SH-SY5Y (cell line): ENCODE measurements at regions not wholly inside any gene's neighbourhood (a gene's known extent, or its start where the extent isn't known, plus 50 kb on each side); places are given as distances from the start of the nearest gene placed in this dataset.

Source experiments
- GATA2 ChIP-seq: IDR thresholded peaks from 2 replicates; pipeline ENCODE4 v1.6.1; 2011; ENCODE audit warnings: mild to moderate bottlenecking, low read depth, low read length
- GATA3 ChIP-seq: IDR thresholded peaks from 2 replicates; pipeline ENCODE4 v1.6.1; 2011; ENCODE audit warnings: low read depth, mild to moderate bottlenecking, low read length, moderate library complexity

DNA sequence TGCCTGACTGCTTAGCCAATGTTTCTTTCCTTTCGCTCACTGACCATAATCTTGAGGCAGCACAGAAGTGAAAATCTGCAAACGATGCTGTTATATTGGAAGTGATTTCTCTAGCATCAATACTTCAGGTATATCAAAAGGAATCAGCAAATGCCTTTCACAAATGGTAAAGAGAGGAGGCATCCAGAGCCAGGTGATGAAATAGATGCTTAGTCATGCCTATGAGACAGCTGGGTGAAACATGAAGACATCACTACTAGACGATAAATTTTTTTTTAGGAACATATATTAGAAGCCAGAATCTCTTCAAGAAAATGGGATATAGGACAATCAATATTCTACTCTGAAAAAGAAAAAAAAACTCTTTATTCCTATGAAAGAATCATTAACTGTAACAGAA, 249.2 kb upstream of the SLC39A10 start:
- TF ChIP-seq GATA2 (no peak), GATA3 (no peak)

DNA sequence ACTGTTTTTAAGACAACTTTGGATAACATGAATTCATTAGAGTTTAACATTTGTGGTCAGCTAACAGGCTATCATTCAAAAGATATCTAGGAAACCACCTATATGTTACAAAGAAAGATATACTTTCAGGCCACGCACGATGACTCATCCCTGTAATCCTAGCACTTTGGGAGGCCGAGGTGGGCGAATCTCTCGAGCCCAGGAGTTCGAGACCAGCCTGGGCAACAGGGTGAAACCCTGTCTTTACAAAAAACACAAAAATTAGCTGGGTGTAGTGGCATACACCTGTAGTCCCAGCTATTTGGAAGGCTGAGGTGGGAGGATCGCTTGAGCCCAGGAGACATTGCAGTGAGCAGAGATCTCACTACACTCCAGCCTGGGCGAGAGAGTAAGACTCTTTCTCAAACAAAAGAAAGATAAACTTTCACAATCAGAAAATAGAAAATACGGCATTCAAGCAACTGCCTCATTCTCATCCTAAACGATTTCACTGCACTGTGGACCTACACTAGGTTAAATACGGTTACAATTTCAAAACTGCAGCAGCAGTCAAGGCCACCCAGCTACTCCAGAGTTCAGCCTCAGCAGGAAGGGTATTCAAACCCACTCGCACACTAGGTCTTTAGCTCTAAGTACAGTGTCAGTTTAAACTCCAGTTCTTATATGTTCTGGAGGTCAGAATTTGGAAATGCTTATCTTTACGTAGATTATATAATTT, 250.0 kb upstream of the SLC39A10 start:
- TF ChIP-seq GATA2, result no peak
- TF ChIP-seq GATA3, result no peak

DNA sequence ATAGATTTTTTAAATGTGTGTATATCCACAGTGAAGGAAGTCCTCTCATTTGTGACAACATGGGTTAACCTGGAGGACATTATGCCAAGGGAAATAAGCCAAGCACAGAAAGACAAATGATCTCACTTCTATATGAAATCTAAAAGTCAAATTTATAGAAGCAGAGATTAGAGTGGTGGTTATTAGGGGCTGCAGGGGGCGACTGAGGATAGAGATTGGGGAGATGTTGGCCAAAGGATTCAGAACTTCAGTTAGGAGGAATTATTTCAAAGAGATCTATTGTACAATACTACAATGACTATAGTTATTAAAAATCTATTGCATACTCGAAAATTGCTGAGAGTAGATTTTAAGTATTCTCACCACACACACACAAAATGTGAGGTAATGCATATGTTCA, 252.4 kb upstream of the SLC39A10 start:
- TF ChIP-seq GATA3 (no peak), GATA2 (no peak)

DNA sequence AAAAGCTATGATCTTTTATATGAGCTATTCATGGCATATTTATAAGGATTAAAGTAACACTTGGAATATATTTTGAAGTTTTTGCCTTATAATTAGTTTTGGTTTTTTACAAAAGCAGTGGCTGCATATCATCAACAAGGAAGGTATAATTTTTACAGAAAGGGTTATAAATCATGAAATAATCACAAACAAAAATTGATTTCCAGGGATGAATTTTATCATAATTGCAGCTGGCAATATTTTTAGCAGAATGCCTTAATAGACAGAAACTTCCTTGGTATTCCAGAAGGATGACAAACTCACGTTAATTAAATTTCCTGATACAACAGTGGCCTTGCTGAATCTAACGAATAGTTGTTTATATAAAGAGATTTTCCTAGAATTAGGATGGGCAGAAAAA, 260.5 kb upstream of the SLC39A10 start:
- TF ChIP-seq GATA3 (no peak), GATA2 (no peak)

DNA sequence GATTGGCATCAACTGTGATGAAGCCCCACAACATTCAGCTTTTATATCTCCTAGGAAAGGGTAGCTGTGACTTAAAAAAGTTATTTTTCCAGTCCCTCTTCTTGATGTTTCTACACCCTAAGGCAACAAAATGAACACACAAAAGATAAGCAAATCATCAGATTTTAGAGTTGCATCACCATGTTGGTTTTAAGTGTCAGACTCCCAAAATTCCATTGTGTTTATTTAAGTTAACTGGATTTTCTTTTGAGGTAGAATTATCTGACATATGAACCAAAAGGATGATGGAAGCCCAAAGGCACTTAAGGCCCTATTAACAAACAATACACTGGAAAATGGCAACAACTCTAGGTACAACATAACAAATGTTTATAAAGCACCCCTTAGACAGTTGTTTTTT, 261.7 kb upstream of the SLC39A10 start:
- TF ChIP-seq GATA3, result no peak
- no peak for TF ChIP-seq GATA2

DNA sequence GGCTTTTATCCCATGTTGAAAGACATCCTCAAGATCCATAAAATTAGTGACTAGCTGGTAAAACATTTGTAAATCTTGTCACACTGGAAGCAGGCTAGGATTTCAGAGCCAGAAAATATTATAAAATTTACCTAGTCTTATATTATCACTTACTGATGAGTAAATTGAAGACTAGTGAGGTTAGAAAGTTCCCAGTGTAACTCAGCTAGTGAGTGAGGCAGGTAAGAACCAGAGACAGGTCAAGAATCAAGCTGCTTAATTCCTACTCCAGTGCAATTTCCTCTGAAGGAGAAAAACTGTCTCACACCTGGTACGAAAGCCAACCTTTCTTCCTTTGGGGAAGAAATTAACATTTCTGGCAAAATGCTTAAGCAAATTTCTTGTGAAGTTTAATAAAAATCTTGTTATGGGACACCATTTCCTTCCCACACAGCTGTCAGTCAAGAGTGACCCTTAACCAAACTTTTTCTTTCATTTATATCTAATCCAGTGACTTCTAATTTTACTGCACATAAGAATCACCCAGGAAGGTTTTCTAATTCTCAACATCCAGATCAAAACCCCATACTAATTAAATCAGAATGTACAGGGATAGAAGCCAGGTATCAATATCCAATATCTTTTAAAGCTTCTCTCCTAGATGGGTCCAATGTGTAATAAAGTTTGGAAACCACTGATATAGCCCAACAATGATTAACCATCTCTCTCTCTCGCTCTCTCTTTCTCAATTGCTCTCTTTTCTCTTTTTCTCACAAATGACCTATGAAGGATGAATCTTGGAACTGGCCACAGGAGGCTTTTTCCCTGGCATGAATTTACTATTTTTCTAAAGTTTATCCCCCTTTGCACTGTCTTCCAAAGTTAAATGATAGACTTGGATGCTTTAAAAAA, 264.3 kb upstream of the SLC39A10 start:
- TF ChIP-seq GATA2 (no peak), GATA3 (no peak)

DNA sequence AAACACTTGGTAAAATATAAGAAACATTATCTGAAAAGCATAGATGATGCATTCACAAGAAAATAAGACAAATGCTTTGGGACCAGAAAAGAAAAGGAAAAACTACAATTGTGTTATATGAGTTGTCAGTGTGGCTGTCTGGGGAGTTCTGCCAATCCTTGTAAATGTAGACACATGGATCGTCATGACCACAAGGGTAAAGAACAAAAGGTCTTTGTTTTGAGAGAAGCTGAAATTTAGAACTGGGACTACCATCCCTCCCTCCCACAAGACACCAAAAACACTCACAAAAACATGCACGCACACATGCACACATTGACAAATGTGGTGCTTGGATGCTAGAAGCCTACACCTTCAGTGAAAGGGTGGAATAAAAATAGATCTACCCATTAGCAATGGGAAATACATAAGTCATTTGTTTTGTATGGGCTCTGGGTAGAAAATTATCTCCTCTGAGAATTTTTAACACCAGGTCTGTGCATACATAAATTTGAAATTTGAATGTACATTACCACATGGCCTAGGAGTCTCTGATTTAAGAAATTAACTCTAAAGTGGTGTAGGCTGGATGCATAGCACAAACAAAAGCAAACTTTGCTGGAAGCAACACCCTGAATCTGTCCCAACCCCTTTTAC, 266.2 kb upstream of the SLC39A10 start:
- TF ChIP-seq GATA3 (no peak), GATA2 (no peak)

DNA sequence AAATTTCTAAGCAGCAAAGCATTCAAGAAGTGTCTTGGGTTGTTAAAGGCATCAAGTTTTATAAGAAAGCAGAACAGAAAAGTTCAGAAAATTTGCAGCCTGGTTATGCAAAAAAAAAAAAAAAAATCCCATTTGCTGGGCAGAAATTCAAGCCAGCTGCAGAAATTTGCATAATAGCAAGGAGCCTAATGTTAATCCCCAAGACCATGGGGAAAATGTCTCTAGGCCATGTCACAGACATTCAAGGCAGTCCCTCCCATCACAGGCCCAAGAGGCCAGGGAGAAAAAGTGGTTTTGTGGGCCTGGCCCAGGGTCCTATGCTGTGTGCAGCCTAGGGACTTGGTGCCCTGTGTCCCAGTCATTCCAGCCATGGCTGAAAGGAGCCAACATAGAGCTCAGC, 269.0 kb upstream of the SLC39A10 start:
- no peak for TF ChIP-seq GATA3
- no peak for TF ChIP-seq GATA2

DNA sequence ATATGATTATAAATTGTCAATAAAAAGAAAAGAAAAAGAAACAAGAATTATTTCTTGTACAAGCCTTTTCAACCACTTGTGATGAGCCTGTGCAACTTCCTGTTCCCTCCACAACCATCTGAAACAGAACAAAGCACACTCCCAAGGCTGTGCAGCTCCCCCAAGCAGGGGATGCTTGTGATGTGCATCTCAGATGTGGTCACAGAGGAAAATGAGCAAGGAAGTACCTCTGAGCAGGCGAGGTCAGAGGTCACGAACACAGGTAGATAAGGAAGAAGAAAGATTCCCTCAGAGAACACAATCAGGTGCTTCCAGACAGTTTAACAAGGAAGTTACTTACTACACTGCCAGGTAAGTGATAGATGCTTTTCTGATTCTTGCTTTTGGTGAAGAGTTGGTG, 274.8 kb upstream of the SLC39A10 start:
- TF ChIP-seq GATA3 (no peak), GATA2 (no peak)

DNA sequence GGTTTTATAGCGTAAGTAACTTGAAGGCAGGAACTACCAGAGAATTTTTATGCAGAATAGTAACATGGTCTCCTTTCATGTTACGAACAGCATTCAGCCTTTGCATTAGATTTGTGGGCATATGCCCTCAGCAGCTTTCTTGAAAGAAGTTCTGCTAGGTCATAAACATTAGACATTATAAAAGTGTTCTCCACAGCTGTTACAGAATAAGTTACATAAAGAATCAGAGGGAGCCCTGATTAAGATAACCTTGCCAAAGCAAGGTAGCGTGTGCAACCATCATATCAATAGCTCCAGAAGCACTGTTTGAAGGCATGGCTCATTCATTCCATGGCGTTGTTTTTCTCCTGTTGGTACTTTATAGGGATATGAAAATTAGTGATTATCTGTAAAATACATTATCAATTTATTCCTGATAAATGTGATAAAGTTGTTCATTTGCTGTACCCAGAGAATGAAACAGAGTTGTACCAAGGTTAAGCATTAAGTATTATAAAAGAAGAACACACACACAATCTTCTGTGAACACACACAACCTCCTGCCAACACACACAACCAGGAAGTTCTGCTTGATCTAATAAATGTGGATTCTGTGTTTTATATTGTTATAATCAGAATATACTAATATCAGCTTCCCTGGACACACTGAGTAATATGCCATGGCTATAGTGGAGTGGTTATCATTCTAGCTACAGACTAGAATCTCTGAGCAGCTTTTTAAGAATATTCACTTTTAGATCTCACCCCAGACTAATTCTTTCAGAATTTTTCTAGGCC, 286.7 kb upstream of the SLC39A10 start:
- TF ChIP-seq GATA2 (no peak), GATA3 (no peak)

DNA sequence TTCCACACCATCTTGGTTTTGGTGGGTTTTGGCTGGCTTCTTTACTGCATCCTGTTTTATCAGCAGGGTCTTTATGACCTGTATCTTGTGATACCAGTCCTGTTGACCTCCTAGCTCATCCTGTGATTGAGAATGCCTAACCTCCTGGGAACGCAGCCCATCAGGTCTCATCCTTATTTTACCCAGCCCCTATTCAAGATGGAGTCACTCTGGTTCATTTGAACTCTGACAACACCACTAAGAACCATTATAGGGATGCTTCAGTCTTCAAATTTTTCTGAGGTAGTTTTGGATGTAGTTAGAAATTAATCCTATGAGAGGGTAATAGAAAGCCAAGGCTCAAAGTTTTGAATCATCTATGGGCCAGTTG, 287.8 kb upstream of the SLC39A10 start:
- TF ChIP-seq GATA3, result no peak
- TF ChIP-seq GATA2, result no peak

DNA sequence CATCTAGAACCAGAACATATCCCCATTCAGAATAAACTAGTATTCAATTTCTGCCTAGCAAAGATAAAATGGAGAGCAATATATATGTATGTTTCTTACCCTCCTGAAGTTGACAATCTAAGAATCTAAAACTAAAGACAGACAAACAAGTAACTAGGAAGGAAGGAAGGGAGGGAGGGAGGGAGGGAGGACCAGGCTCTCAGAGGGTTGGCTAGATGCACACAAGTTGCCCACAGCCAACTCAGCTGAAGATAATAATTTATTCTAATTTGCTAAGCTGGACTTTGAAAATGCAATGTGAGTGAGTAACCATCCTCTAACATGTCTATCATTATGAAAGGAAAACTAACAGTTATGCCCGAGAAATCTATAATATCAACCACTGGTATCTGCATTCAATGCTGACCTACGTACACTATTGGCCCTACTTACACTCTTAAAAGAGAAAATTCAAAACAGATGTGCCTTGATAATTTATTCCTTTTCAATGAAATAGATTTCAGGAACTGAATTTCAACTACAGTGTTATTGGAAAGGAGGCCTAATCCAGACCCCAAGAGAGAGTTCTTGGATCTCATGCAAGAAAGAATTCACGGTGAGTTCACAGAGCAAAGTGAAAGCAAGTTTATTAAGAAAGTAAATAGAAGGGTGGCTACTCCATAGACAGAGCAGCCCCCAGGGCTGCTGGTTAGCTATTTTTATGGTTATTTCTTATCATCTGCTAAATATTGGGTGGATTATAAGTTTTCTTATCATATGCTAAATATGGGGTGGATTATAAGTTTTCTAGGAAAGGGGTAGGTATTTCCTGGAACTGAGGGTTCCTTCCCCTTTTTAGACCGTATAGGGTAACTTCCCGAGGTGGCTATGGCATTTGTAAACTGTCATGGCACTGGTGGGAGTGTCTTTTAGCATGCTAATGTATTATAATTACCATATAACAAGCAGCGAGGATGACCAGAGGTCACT, 288.5 kb upstream of the SLC39A10 start:
- TF ChIP-seq GATA2, result no peak
- no peak for TF ChIP-seq GATA3

DNA sequence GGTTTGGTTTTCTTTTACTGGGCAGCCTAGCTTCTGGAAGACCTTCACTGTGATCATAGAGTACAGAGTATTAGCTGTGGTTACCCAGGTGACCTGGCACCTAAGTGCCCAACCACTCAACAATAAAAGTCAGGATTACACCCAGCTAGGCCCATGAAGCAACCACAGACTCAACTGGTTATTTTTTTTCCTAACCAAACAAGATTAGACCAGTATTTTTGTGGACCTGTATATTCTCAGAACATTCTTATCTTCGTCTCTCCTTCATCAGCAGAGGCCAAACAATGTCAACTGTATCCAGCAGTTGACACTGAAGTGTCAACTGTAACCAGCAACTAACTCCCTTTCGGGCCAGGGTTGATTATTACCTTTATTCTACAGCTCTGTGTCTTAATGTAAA, 289.2 kb upstream of the SLC39A10 start:
- TF ChIP-seq GATA2 (no peak), GATA3 (no peak)
